HCT116 (cell line): ENCODE measurements at regions not wholly inside any gene's neighbourhood (a gene's known extent, or its start where the extent isn't known, plus 50 kb on each side); places are given as distances from the start of the nearest gene placed in this dataset.
A peak's percentile ranks its signal among the peaks of the same experiment; 100 is the strongest.
"Not testable (repeated sequence)": the region's sequence is repeated elsewhere in the genome, so short reads cannot be mapped to it uniquely, and the experiment has no call there.

Experiments used
- ATAC-seq: fragments of 200-7000 bp; cut with Tn5 transposase; 2 replicates; pipeline ENCODE4 v1.9.1; 2020; ENCODE audit warnings: mild to moderate bottlenecking, moderate library complexity
- BruUV-seq: library from RNA; stranded (reverse); fragments of 400-500 nt; replicated peaks from 2 replicates; lab custom pipeline; 2021; lab: Mats Ljungman, UMichigan
- CTCF ChIA-PET: fragments of 300-600 bp; sonication (Branson Sonifier 250); formaldehyde crosslinking; loops from one replicate; lab custom pipeline; 2021; ENCODE audit warnings: antibody characterized with exemption; lab: Charles Lee
- POLR2A ChIA-PET: fragments of 300-600, 350-600 bp; sonication (Branson Sonifier 250); formaldehyde crosslinking; loops from one replicate; lab custom pipeline; 2021; ENCODE audit warnings: antibody characterized with exemption; lab: Charles Lee
- RAD21 ChIA-PET, 2 experiments: fragments of 300-600 bp; sonication (Branson Sonifier 250); formaldehyde crosslinking; loops; one replicate each; lab custom pipeline; 2023; ENCODE audit warnings: low total read pairs in 2 of 2; ENCODE audit not compliant: uncharacterized antibody in 2 of 2, unreplicated experiment in 2 of 2, low non-redundant PET in 1 of 2; lab: Charles Lee
- DNase-seq: peaks from one replicate; pipeline ENCODE4 v3.0.0-alpha.2; 2010; ENCODE audit warnings: low read depth, low spot score
- H2AFZ ChIP-seq: fragments of 200-600 bp; shearing (Covaris generic), sonication (generic); 2 replicates; pipeline ENCODE4 v1.6.1; 2017; ENCODE audit warnings: low read depth, mixed run types, mixed read lengths, antibody characterized with exemption, low read length; ENCODE audit not compliant: poor library complexity, severe bottlenecking
- H3K27ac ChIP-seq: 2 replicates; pipeline ENCODE4 v1.5.1; 2012; ENCODE audit warnings: low read depth, low read length
- H3K27me3 ChIP-seq: fragments of 200-600 bp; sonication (generic); 2 replicates; pipeline ENCODE4 v1.6.1; 2016; ENCODE audit warnings: mixed run types, low read length, mixed read lengths; ENCODE audit not compliant: insufficient read depth
- H3K36me3 ChIP-seq, 2 experiments: fragments of 200-500 bp in 1 of 2; fragments of 200-600 bp in 1 of 2; sonication (Bioruptor generic) in 1 of 2; sonication (generic) in 1 of 2; 2 replicates each; pipeline versions ENCODE4 v1.5.1 to v1.6.1; 2014 to 2016; ENCODE audit warnings: low read length in 2 of 2, inconsistent platforms in 1 of 2, mixed read lengths in 1 of 2, mixed run types in 1 of 2; ENCODE audit not compliant: insufficient read depth in 2 of 2, control insufficient read depth in 1 of 2
- H3K4me1 ChIP-seq, 2 experiments: fragments of 200-600 bp in 1 of 2; sonication (generic) in 1 of 2; 2 replicates each; pipeline versions ENCODE4 v1.5.1 to v1.6.1; 2012 to 2017; ENCODE audit warnings: low read length in 2 of 2, inconsistent platforms in 1 of 2, mild to moderate bottlenecking in 1 of 2, mixed read lengths in 1 of 2, mixed run types in 1 of 2, moderate library complexity in 1 of 2; ENCODE audit not compliant: insufficient read depth in 2 of 2, control insufficient read depth in 1 of 2
- H3K4me2 ChIP-seq: fragments of 200-600 bp; sonication (generic); 2 replicates; pipeline ENCODE4 v1.6.1; 2017; ENCODE audit warnings: mixed run types, low read length, mixed read lengths
- H3K4me3 ChIP-seq, 2 experiments: fragments of 200-600 bp in 1 of 2; sonication (generic) in 1 of 2; replicated peaks in 1 of 2; 2 replicates each; pipeline ENCODE4 v1.5.1; 2011 to 2016; ENCODE audit warnings: low read length in 2 of 2, control low read depth in 1 of 2, low read depth in 1 of 2, mild to moderate bottlenecking in 1 of 2, mixed read lengths in 1 of 2, mixed run types in 1 of 2
- H3K79me2 ChIP-seq: fragments of 200-600 bp; sonication (generic); 2 replicates; pipeline ENCODE4 v1.6.1; 2017; ENCODE audit warnings: mild to moderate bottlenecking, mixed run types, low read length, moderate library complexity, mixed read lengths; ENCODE audit not compliant: insufficient read depth
- H3K9ac ChIP-seq: fragments of 200-600 bp; sonication (generic); 2 replicates; pipeline ENCODE4 v1.6.1; 2016; ENCODE audit warnings: low read length, mixed read lengths
- H3K9me2 ChIP-seq: fragments of 200-600 bp; sonication (generic), shearing (Covaris generic); 2 replicates; pipeline ENCODE4 v1.6.1; 2017; ENCODE audit warnings: mixed run types, mild to moderate bottlenecking, moderate library complexity; ENCODE audit not compliant: insufficient read depth
- H3K9me3 ChIP-seq, 2 experiments: fragments of 200-500 bp in 1 of 2; fragments of 200-600 bp in 1 of 2; sonication (Bioruptor generic) in 1 of 2; sonication (generic) in 1 of 2; 2 replicates each; pipeline ENCODE4 v1.6.1; 2014 to 2017; ENCODE audit warnings: low read length in 2 of 2, mixed read lengths in 2 of 2, inconsistent platforms in 1 of 2, low read depth in 1 of 2, mild to moderate bottlenecking in 1 of 2, mixed run types in 1 of 2, moderate library complexity in 1 of 2; ENCODE audit not compliant: control insufficient read depth in 1 of 2, insufficient read depth in 1 of 2
- H4K20me1 ChIP-seq: fragments of 200-600 bp; sonication (generic), shearing (Covaris generic); 2 replicates; pipeline ENCODE4 v1.6.1; 2017; ENCODE audit warnings: mixed run types, mild to moderate bottlenecking, moderate library complexity; ENCODE audit not compliant: insufficient read depth
- CEBPB ChIP-seq: IDR thresholded peaks from 2 replicates; pipeline ENCODE4 v1.6.1; 2012; ENCODE audit warnings: low read depth
- POLR2AphosphoS5 ChIP-seq: IDR thresholded peaks from 2 replicates; pipeline ENCODE4 v1.6.1; 2011; ENCODE audit warnings: mild to moderate bottlenecking, low read depth, low read length, moderate library complexity
- SIN3A ChIP-seq: IDR thresholded peaks from 2 replicates; pipeline ENCODE4 v1.6.1; 2012; ENCODE audit warnings: low read depth
- YY1 ChIP-seq: IDR thresholded peaks from 2 replicates; pipeline ENCODE4 v1.6.1; 2011; ENCODE audit warnings: low read length, low read depth, moderate library complexity, mild to moderate bottlenecking; ENCODE audit not compliant: insufficient replicate concordance; ENCODE audit errors: extremely low read depth
- intact Hi-C: fragments of 100-400 bp; cut with micrococcal nuclease; formaldehyde crosslinking; loops from 2 replicates; pipeline ENCODE4 v1.10.0; 2022

DNA sequence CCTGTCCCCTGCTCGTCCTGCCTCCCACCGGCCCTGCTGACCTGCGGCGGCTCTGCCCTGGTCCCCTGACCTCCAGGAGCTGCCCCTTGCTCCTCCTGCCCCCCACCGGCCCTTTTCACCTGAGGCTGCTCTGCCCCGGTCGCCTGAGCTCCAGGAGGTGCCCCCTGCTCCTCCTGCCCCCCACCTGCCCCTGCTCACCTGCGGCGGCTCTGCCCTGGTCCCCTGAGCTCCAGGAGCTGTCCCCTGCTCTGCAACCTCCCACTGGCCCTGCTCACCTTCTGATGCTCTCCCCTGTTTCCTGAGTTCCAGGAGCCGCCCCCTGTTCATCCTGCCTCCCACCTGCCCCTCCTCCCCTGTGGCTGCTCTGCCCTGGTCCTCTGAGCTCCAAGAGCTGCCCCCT lies 101.3 kb downstream of the TMEM121 start (continued):
- TF ChIP-seq POLR2AphosphoS5 (no peak), CEBPB (no peak), YY1 (no peak), SIN3A (no peak)
- TF ChIP-seq, all 23 proteins: peak for 0

DNA sequence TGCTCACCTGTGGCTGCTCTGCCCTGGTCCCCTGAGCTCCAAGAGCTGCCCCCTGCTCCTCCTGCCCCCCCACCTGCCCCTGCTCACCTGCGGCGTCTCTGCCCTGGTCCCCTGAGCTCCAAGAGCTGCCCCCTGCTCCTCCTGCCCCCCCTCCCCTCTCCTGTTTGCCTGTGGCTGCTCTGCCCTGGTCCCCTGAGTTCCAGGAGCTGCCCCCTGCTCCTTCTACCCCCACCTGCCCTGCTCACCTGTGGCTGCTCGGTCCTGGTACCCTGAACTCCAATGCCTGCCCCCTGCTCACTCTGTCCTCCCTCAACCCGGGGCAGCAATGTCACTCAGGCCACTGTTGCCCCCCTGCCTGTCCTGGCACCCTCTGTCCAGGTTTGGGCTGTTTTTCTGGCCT lies 101.7 kb downstream of the TMEM121 start:
- H3K27ac ChIP-seq, H3K4me3 ChIP-seq, H3K9ac ChIP-seq, H3K79me2 ChIP-seq, H3K27me3 ChIP-seq, H3K36me3 ChIP-seq, DNase-seq, H2AFZ ChIP-seq, intact Hi-C loops, H3K4me1 ChIP-seq, H3K9me2 ChIP-seq, BruUV-seq, CTCF ChIA-PET, H3K4me2 ChIP-seq, H3K9me3 ChIP-seq, H4K20me1 ChIP-seq, POLR2A ChIA-PET: not testable (repeated sequence)
- RAD21 ChIA-PET, result interaction anchor here in 1 of 2 experiments (0.7 kb wide), 2 partner anchors 25 to 310 kb away, joined by 3 to 7 read pairs; no protein-coding TSS in a partner anchor
- ATAC-seq, result 0 out of 2 replicates have a peak, but pooled peaks have one; percentile 15

DNA sequence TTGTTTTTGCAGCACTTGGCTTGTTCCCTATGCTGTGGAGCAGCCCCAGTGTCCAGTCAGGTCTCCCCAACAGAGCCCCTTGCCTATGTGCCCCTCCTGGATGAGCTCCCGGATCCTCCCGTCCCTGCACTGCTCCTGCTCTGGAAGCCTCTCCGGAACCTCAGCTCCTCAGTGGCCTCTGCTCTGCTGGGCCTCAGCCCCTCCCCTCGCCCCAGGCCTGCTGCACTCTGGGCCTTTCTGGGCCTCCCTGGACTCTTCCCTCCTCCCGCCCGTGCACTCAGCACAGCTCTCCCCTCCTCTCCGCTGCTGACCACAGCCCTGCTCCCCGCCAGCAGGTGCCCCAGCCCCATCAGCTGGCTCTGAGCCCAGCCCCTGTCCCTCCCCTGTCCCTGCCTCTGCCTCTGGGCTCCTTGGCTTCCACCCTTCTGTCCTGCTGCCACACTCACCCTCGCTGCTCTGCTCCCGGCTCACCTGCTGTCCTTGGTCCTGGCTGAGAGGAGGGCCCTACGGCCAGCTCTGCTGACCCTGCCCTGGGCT lies 102.2 kb downstream of the TMEM121 start:
- CTCF ChIA-PET, H3K4me1 ChIP-seq, H2AFZ ChIP-seq, BruUV-seq, H3K9ac ChIP-seq, H3K36me3 ChIP-seq, H3K9me2 ChIP-seq, POLR2A ChIA-PET, H3K9me3 ChIP-seq, H3K79me2 ChIP-seq, DNase-seq, H4K20me1 ChIP-seq, H3K27ac ChIP-seq, intact Hi-C loops, H3K4me2 ChIP-seq, H3K27me3 ChIP-seq, H3K4me3 ChIP-seq: not testable (repeated sequence)
- peak; percentile 19; the same call in 1 of the 2 replicates for ATAC-seq
- RAD21 ChIA-PET, result interaction anchor here in 1 of 2 experiments (0.7 kb wide), 2 partner anchors 25 to 310 kb away, joined by 3 to 7 read pairs; no protein-coding TSS in a partner anchor

DNA sequence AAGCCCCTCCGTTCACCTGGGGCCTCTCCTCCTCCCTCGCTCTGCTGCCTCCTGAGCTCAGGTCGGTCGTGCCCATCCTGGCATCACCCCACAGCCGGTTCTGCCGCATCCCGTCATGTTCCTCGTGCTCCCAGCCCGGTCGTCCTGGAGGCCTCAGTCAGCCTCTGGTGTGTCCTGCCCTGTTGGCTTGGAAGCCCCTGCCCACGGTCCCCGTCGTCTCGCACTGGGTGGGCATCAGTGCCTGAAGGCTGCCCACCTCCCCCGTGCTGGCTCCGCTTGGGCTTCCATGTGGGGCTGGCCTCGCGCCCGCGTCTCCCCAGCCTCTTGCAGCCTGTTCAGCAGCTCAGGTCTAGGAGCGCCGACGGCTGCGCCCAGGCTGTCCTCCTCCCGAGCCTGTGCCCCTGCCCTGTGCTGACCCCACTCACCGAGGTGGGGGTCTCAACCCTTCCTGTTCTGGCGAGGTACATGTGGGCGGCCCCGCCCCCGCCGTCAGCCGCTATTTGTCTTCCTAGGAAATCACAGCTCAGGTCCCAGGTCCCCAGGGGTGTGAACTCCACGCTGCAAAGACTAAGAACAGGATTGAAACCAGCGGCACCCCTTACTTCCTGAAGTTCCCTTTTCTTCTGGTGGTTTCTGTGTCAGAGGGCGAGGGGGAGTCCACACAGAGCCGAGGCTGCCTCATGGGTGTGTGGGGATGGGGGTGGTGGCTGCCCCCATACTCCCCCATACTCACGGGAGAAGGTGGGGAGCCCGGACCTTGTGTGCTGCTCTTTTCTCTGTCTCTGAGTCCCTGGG lies 102.9 kb downstream of the TMEM121 start:
- H4K20me1 ChIP-seq, H3K36me3 ChIP-seq, H3K9ac ChIP-seq, RAD21 ChIA-PET, H3K9me2 ChIP-seq, H3K79me2 ChIP-seq, DNase-seq, POLR2A ChIA-PET, H3K4me3 ChIP-seq, BruUV-seq, CTCF ChIA-PET, H3K27ac ChIP-seq, ATAC-seq, H3K27me3 ChIP-seq, H3K4me1 ChIP-seq, H2AFZ ChIP-seq, intact Hi-C loops, H3K9me3 ChIP-seq, H3K4me2 ChIP-seq: not testable (repeated sequence)
